GM18868 (cell line): ENCODE measurements at regions not wholly inside any gene's neighbourhood (a gene's known extent, or its start where the extent isn't known, plus 50 kb on each side); places are given as distances from the start of the nearest gene placed in this dataset.
"Not testable (repeated sequence)": the region's sequence is repeated elsewhere in the genome, so short reads cannot be mapped to it uniquely, and the experiment has no call there.

Source experiments
- ATAC-seq: cut with Tn5 transposase; IDR thresholded peaks from one replicate; pipeline ENCODE4 v1.9.1; 2021; ENCODE audit warnings: mild to moderate bottlenecking, moderate library complexity; ENCODE audit not compliant: unreplicated experiment

DNA sequence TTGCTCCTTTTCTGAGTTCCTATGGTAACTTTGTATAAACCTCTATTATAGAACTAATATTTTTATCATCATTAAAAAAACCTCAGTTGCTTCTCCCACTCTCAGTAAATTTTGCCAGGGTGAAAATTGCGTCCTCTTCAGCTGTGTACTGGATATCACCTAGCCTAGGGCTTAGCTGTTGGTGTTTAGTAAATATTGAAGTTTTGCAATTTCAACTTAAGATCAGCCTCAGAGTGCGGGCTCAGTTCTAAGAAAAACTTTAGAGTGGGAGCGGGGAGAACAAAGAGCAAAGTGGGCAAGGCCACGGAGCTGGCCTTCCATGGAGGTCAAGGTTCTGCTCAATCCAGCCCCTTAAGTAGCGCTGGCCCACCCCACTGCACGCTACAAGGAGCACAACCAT is 488.3 kb upstream of the SPRED2 start:
- no peak for ATAC-seq

DNA sequence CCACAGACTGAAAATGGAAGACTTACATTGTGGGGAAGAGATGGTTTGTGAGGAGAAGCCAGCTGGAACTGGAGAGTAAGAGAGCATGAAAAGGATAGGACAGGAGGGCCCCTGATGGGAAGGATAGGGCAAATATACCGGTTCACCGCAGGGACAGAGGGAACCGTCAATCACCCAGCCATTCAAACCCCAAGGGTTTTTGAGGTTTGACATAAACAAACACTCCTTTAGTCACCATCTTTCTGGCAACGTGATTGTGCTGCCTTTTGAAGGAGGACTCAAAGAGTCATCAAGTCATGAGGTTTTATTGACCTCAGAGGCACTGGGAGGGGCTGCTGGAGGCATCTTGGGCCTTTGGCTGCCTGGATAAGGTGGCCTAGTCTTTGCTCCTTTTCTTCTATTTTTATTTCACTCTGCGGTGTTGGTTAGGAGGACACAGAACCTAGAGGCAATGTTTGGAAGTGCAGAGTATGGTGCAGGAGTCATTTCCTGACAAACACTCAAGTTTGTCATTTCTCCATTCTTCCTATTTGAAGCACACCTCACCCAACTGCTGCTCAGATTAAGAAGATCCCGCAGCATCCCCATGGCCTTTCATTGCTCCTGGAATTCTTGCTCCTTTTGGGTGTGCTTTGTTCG is 487.3 kb upstream of the SPRED2 start:
- ATAC-seq, result no peak

DNA sequence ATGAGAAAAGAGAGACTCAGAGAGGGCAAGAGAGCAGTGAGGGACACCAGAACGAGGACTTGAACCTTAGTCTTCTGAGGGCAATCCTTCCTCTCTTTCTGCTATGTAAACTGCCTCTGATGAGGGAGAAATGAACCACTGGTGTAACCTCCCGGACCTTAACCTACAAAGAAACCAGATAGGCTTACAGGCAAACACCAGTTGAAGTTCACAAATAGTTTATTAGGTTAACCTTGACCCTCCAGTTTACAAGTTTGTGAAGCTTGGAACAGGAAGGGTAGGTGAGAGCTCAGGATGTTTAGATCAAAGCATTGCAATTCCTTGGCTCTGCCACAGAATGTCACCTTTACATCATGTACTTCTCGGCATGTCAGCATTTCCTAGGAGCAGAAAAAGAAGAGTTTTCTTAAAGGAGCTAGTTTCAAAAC is 486.4 kb upstream of the SPRED2 start:
- no peak for ATAC-seq

DNA sequence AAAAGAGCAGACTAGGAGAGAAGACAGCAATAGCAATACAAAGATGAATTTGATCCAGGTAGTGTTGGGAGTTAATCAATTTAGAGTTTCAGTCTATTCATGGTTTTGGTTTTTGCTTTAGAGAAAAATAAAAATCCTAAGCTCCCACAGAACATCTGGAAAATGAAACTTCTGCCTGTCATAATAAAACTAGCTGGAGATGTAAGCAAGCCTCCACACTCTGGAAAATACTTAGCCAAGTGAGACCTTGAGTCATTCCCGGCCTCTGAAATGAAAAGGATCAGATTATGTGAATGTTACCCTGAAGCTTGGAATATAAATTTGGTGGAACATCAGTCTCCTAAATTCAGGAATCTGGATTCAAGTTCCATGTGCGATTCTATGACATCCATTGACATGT is 485.6 kb upstream of the SPRED2 start:
- ATAC-seq, result no peak

DNA sequence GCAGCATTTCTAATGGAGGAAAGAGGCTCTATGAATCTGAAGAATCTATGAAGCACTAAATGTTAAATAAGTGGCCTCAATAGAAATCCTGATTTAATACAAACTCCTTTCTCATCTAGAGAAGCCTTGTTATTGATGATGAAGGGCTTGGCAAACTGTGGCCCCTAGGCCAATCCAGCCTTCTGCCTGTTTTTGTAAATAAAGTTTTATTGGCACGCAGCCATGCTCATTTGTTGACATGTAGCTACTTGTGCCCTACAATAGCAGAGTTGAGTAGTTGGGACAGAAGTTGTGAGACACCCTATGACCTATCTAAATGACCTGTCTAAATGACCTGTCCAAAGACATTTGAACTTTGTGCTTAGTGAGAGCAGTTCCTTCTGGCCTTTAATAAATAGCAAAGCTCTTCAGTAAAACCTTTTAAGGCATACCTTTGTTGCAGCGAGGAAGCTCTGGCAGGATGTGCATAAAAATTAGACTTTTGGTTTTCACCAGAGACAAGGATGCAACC is 484.4 kb upstream of the SPRED2 start:
- ATAC-seq, result no peak

DNA sequence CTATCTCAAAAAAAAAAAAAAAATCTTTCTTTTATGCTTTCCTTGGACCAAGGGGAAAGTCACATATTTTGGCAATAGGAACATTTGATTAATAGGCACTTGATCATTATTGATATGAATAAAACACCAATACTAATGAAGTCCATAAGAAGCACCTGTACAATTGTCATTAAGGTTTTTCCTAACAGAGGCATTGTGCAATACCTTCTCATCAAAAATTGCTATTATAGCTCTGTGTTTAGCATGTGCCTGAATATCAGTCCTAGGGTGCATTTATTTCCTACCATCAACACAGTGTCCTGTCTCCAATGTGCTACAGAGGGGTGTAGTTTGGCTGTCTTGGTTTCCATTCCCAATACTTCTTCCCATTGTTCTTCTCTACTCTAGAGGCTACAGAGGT is 483.8 kb upstream of the SPRED2 start:
- ATAC-seq, result no peak

DNA sequence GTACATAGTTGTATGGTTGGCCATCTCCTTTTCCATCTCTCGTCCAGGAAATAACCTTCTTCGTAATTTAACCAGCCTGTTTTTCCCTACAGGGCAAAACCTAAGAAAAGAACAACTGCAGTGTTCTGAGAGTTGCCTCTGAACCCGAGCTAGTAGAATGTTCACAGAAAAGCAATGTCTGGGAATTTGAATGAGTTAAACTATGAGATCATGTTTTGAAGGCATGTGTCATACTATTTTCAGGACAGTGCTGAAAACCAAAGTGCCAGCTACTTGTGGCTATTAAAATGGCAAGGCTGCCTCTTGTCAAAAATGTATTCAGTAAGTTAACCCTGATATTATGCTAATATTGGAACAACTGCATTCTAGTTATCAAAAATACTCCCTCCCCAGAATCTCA is 482.9 kb upstream of the SPRED2 start:
- ATAC-seq, result no peak

DNA sequence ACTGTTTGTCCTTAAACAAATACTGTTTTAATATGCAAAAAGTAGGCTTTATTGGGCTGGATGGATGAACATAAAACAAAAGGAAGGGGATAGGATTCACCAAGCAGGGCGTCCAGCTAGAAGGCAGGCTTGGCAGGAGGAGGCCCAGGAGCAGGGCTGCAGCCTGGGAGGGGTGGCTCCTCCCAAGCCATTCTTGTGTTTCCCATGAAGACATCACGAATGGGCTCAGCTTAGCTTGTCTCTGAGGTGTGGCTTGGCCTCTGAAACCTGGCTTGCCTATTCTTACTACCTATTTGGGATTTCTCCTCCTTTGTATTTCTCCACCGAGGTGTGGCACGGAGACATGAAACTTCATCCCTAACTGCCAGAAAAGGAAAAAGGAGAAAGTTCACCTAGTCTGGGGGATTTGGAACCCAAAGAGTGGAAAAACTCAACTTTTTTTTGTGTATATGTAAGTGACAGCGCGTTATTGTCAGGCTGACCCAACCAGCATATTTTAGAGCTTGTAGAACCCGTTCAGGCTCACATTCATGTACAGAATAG is 481.9 kb upstream of the SPRED2 start:
- no peak for ATAC-seq

DNA sequence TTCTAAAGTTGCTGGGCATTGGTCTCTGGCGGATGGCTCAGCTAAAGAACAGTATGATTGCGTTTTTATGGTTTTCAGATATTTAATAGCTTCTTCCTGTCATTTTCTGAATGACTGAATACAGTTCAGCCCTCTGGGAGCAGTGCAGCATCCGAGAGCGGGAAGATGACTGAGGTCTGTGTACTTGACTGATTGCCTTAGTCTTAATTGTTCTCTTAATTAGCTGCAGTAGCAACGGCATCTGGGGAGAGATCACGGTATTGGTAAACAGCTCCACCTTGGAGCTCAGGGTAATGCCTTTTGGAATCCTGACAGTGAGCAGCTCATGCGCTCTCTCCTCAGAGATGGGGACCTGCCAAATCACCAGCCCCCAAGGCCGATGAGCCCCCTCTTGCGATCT is 481.4 kb upstream of the SPRED2 start:
- ATAC-seq, result no peak

DNA sequence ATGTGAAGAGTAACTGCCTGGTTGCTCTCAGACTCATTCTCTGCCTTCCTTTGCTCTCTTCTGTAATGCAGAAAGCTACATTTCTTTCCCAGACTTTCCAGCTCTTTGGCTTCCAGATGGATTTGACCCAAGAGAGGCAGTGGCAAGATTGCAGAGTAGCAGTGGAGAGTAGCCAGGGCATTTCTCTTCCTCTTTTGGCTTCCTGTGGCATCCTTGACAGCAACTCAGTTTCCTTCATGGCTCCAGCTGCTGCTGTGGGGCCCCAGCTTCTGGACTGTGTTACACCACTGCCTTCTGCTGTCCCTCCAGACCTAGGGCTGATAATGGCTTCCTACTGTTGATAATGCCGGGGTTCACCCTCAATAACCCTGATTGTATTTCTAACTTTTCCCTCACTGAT is 469.4 kb upstream of the SPRED2 start:
- no peak for ATAC-seq

DNA sequence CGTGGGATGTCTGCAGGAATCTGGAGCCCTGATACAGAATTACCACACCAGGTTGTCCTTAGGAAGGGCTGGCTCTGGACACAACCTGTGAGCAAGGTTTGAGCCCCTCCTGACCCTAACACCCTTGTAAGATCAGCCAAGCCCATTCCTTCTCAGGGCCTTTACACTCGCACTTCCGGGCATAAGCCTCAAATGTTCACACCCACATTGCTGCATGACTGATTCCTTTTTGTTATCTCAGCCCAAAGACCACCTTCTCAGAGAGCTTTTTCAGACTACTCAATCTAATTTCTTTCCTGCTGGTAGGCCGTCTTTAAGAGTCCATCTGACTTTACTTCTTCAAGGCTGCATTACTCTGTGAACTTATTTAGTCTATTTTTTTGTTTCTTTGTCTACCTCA is 464.0 kb upstream of the SPRED2 start:
- ATAC-seq, result no peak

DNA sequence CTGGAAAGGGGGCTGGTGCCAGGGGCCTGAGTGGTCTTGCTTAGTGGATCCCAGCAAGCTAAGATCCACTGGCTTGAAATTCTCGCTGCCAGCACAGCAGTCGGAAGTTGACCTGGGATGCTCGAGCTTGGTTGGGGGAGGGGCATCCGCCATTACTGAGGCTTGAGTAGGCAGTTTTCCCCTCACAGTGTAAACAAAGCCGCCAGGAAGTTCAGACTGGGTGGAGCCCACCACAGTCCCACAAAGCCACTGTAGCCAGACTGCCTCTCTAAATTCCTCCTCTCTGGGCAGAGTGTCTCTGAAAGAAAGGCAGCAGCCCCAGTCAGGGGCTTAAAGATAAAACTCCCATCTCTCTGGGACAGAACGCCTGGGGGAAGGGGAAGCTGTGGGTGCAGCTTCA is 457.7 kb upstream of the SPRED2 start:
- not testable (repeated sequence) for ATAC-seq

DNA sequence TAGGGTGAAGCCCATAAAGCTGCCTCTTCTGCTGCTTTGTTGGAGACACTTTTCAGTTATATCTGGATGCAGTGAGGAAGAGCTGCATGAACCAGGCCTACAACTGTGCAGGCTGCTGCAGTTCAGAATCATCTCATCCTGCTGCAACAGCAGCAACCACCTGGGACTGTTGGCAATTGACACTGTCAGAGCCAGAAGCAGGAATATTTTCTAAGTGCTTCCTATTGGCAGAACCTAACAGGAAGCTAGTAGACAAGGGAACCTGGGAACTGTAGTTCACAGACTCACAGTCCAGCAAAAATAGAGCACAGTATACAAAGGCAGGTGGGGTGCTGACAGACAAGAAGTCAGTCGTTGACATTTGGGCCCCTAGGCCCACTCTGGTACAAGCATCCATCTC is 452.9 kb upstream of the SPRED2 start:
- ATAC-seq, result no peak

DNA sequence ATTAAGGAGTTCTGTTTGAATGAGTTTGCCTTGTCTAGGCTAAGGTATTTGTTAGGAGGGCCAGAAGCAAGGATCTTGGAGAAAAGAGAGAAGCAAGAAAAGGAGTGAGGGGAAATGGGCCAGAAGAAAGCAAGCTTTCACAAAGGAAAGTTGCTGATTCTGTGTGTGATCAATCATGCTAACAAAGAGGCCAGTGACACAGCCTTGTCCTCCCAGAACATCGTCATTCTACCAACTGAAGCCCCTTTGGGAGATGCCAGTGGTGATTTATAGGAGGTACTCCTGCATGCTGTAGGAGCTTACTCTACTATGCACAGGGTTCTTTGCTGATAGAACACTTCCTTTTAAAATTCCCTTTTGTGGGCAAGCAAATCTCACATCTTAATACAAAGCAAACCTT is 449.2 kb upstream of the SPRED2 start:
- ATAC-seq, result no peak

DNA sequence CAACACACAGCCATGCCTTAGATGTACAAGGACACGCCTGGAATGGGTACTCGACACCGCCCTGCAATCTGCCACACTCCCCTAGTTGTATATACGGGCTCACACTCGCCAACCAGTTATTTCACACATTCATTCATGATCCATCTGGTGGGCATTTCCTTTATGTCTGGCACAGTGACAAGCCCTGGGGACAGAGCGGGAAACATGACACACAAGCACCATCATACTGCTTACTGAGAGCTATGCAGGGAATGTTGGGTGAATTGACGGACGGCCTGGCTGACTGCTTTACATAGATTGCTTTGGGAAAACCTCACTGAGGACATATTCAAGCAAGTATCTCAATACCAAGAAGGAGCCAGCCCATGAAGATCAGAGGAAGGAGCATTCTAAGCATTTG is 448.0 kb upstream of the SPRED2 start:
- no peak for ATAC-seq

DNA sequence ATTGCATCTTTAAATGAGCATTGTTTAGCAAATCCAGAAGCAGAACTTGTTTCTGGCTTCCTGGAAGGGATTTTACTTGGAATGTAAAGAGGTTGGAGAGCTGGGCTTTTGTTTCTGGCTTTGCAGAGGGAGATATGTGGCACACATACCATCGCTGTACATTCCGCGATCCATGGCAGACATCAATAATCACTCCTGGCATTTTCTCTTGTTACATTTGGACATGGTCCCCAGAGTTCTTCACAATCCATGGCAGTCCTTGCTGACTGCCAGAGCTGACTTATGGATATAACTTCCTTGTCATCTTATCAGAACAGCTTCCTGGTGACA is 445.6 kb upstream of the SPRED2 start:
- ATAC-seq, result no peak

DNA sequence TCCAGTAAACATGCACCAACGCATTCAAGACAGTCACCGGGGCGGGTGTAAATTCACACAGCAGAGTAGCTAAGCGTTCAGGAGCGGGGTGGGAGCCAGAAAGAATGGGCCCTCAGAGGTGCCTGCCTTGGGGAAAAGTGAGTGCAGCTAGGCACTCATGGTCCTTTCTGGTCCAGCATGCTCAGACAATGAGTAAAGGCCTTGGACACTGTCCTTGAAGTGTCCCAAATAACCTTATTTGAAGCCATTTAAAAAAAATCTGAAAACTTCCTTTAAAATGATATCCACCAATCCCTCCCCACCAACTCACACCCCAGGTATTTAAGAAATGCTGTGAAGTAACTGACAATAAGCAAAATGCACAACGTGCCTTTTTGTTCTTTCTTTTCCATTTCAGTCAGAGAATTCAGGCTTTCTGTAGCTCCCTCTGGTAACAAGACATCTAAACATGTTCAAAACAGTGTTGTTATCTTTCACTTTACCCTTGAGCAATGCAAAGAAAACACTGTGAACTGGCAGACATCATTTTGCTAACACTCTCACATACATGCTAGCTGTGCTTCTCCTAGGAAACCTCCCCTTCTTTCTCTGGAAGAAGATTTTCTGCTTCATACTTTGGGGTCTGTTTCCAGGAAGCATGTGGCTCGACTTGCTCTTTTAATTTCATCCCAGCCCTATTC is 445.1 kb upstream of the SPRED2 start:
- no peak for ATAC-seq

DNA sequence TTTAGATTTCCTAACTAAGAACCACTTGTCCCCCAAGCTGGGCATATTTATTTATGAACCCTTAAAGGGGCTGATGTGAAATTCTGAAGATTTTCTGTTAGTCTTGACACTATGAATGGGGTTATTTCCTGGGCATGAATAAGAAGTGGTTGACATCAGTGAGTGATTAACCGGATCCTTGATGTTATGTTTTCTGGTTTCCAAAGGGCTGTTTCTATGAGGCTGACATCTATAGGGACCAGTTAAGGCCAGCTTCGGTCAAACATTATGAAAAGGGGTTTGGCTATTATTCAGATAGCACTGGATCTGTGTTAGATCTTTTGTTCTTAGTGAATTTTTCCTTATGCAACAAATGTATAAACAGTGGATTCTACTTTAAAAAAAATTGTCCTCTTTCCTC is 443.7 kb upstream of the SPRED2 start:
- no peak for ATAC-seq

DNA sequence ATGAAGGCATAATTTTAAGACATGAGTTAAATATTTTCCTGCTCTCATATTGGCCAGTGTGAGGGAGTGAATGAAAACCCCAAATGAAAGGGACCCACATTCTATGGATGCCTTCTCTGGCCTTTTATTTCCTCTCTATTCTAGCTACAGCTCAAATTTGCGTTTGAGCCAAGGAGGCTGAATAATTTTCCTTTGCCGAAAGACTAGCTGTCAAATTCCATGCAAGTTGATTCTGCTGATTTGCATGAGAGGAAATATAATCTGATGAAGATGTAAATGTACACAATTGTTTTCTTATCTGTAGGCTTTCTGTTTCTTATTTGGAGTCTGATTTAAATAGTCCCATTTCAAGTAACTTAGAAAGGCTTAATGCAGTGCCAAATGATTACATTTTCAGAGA is 438.4 kb upstream of the SPRED2 start:
- ATAC-seq, result no peak

DNA sequence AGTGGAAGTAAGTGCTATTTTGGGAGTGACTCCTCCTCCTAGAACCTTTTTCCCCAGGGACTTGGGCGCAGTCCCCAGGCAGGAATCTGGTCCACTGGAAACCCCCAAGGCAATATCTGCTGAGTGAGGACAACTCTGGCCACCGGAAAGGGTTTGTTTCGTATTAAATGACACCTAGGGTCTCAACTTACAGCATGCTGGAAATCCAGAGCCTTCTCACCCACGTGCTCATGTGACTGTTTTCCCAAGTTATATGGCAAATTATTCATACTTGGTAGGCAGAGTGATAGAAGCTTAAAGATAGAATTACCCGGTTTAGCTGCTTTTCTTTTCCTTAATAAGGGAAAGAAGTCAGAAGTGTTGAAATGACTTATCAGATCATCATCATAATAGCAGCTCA is 436.9 kb upstream of the SPRED2 start:
- no peak for ATAC-seq

DNA sequence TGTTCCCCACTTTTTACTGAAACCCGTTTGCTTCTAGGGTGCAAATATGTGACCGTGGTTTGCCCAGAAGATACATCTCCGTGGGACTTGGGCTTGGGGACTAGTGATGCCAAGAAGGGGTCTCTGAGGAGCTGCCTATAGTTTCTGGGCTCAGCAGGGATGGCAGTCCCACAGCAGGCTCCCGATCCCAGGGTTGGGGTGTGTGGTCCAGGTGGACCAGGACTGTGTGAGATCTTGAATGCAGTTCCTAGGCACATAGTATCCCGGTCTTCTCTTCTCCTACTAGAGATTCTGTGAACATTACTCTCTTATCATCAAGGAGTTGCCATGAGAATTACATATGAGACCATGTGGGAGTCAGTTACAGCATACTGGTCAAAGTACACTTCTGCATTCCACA is 435.8 kb upstream of the SPRED2 start:
- ATAC-seq, result no peak

DNA sequence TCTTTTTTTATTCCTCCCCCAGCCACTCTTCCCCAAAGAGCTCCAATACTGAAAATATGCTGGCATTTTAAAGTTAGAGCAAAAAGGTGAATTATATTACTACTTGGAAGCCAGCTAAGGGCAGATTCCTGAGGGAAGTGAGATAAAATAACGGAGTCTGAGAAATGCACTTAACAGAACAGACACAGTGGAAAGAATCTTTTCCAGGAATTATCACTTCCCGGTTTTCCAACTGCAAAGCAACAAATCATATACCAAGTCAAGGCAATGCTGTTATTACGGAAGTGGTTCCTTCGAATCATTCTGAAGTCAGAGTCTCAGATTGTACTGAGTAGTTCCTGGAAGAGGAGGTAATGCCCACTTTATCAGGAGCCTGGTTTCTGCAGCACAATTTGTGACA is 435.0 kb upstream of the SPRED2 start:
- ATAC-seq, result no peak

DNA sequence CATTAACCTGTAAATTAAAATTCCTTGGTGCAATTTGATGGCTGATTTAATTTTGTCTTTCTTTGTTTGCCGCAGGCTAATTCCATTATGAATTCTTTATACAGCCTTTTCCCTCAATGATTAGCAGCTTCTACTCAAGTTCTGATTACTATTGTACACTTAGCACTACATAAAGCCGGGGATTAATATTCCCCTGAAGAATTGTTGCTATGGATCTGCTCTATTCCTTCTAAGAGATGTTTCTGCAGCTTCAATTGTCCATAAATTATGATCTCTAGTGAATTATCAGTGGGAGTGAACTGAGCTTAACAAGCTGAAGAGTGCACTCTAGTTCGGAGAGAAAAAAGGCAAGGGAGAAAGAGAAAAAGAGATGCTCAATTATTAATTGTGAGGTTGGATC is 433.7 kb upstream of the SPRED2 start:
- no peak for ATAC-seq
